GM12878 (cell line): ENCODE measurements at regions not wholly inside any gene's neighbourhood (a gene's known extent, or its start where the extent isn't known, plus 50 kb on each side); places are given as distances from the start of the nearest gene placed in this dataset.

Source experiments
- ATAC-seq: fragments of 200-7000 bp; cut with Tn5 transposase; 3 replicates; pipeline ENCODE4 v1.9.1; 2020; ENCODE audit warnings: mild to moderate bottlenecking, moderate library complexity
- BruUV-seq: library from RNA; stranded (reverse); fragments of 400-500 nt; replicated peaks from 2 replicates; lab custom pipeline; 2021; lab: Mats Ljungman, UMichigan
- CTCF ChIA-PET: fragments of 300-600 bp; sonication (Branson Sonifier 250); formaldehyde crosslinking; extraction: SDS; loops from one replicate; lab custom pipeline; 2021; ENCODE audit warnings: inconsistent platforms; lab: Yijun Ruan, JAX
- POLR2A ChIA-PET: fragments of 350-600 bp; formaldehyde crosslinking; extraction: SDS; loops from one replicate; lab custom pipeline; 2021; ENCODE audit warnings: inconsistent platforms; lab: Charles Lee
- RAD21 ChIA-PET: fragments of 300-600 bp; sonication (Branson Sonifier 250); formaldehyde crosslinking; loops from one replicate; lab custom pipeline; 2023; ENCODE audit warnings: antibody characterized with exemption; ENCODE audit not compliant: unreplicated experiment; lab: Charles Lee
- SMC1A ChIA-PET: fragments of 300-600 bp; sonication (Branson Sonifier 250); formaldehyde crosslinking; loops from one replicate; lab custom pipeline; 2023; ENCODE audit not compliant: unreplicated experiment, uncharacterized antibody; lab: Charles Lee
- DNase-seq: peaks from one replicate; pipeline ENCODE4 v3.0.0-alpha.2; 2011; ENCODE audit warnings: low read depth, low spot score
- FAIRE-seq: peaks from 3 replicates; lab custom pipeline; 2011; peaks lifted over from hg19 to GRCh38; lab: Jason Lieb, UNC
- H2AFZ ChIP-seq: 2 replicates; pipeline ENCODE4 v1.6.0; 2011; ENCODE audit warnings: low read depth, low read length, control low read depth; ENCODE audit not compliant: control insufficient read depth
- H3K27ac ChIP-seq: 2 replicates; pipeline ENCODE4 v1.5.1; 2011; ENCODE audit warnings: control low read depth; ENCODE audit not compliant: control insufficient read depth, insufficient read depth
- H3K27me3 ChIP-seq, 2 experiments: replicated peaks in 1 of 2; 2 replicates each; pipeline versions ENCODE4 v1.6.0 to v1.6.1; 2011; ENCODE audit warnings: low read length in 1 of 2; ENCODE audit not compliant: control insufficient read depth in 2 of 2, insufficient read depth in 2 of 2
- H3K36me3 ChIP-seq, 2 experiments: 2 replicates each; pipeline ENCODE4 v1.5.1; 2011; ENCODE audit warnings: low read length in 1 of 2; ENCODE audit not compliant: control insufficient read depth in 2 of 2, insufficient read depth in 2 of 2
- H3K4me1 ChIP-seq: 2 replicates; pipeline ENCODE4 v1.6.1; 2011; ENCODE audit warnings: mild to moderate bottlenecking, low read length, moderate library complexity, mixed read lengths; ENCODE audit not compliant: control insufficient read depth, insufficient read depth
- H3K4me2 ChIP-seq: 2 replicates; pipeline ENCODE4 v1.6.0; 2011; ENCODE audit warnings: control low read depth; ENCODE audit not compliant: control insufficient read depth, insufficient read depth
- H3K4me3 ChIP-seq: fragments of 200-600 bp; sonication (generic); 2 replicates; pipeline ENCODE4 v1.5.1; 2016
- H3K79me2 ChIP-seq: 2 replicates; pipeline ENCODE4 v1.6.0; 2011; ENCODE audit warnings: low read length; ENCODE audit not compliant: control insufficient read depth, insufficient read depth
- H3K9ac ChIP-seq: 2 replicates; pipeline ENCODE4 v1.8.0; 2011; ENCODE audit warnings: low read length, control low read depth, mixed read lengths; ENCODE audit not compliant: control insufficient read depth, insufficient read depth
- H3K9me3 ChIP-seq: replicated peaks from 3 replicates; pipeline ENCODE4 v1.5.1; 2011; ENCODE audit warnings: mild to moderate bottlenecking, low read length; ENCODE audit not compliant: control insufficient read depth, insufficient read depth
- H4K20me1 ChIP-seq: 2 replicates; pipeline ENCODE4 v1.6.0; 2011; ENCODE audit not compliant: control insufficient read depth, insufficient read depth
- DPF2 ChIP-seq: fragments of 450-650 bp; IDR thresholded peaks from 2 replicates; pipeline ENCODE4 v1.6.1; 2017; ENCODE audit warnings: mild to moderate bottlenecking
- FOXM1 ChIP-seq: IDR thresholded peaks from 2 replicates; pipeline ENCODE4 v1.6.1; 2012; ENCODE audit warnings: low read depth, mild to moderate bottlenecking, inconsistent platforms, low read length, moderate library complexity
- MEF2A ChIP-seq: IDR thresholded peaks from 2 replicates; pipeline ENCODE4 v1.6.1; 2011; ENCODE audit warnings: low read depth, mild to moderate bottlenecking, low read length, moderate library complexity; ENCODE audit not compliant: insufficient read depth
- NFIC ChIP-seq: IDR thresholded peaks from 2 replicates; pipeline ENCODE4 v1.6.1; 2012; ENCODE audit warnings: low read depth, mild to moderate bottlenecking, inconsistent platforms, low read length, moderate library complexity
- NFYB ChIP-seq: IDR thresholded peaks from 2 replicates; pipeline ENCODE4 v1.6.1; 2011; ENCODE audit warnings: low read depth, mild to moderate bottlenecking, low read length, improper control_type of control experiment, moderate library complexity; ENCODE audit not compliant: insufficient read depth
- PAX8 ChIP-seq: fragments of 450-650 bp; IDR thresholded peaks from 2 replicates; pipeline ENCODE4 v1.6.1; 2017; ENCODE audit warnings: mild to moderate bottlenecking, moderate library complexity
- RUNX3 ChIP-seq: IDR thresholded peaks from 2 replicates; pipeline ENCODE4 v1.6.1; 2012; ENCODE audit warnings: low read length, inconsistent platforms
- ZNF24 ChIP-seq: fragments of 450-650 bp; IDR thresholded peaks from 2 replicates; pipeline ENCODE4 v1.6.1; 2017; ENCODE audit warnings: antibody characterized with exemption, mild to moderate bottlenecking
- WGBS: methylation state at CpG from one replicate; pipeline ENCODE4 v1.1.6; 2016; ENCODE audit warnings: low lambda C conversion rate; ENCODE audit not compliant: insufficient replicate concordance, insufficient coverage; ENCODE audit errors: missing lambda C conversion rate; 5-methylcytosine and 5-hydroxymethylcytosine counted together
- in situ Hi-C: fragments of 300-500 bp; cut with MboI; formaldehyde crosslinking; loops from 9 replicates; pipeline ENCODE4 v1.14.3; 2018; ENCODE audit warnings: mixed read lengths
- intact Hi-C: fragments of 100-400 bp; cut with micrococcal nuclease; formaldehyde crosslinking; loops from one replicate; pipeline ENCODE4 v1.14.2; 2022; ENCODE audit not compliant: unreplicated experiment
- TF ChIP-seq, protein P1 (sequence below): IDR thresholded peaks from 2 replicates; pipeline ENCODE4 v1.6.1; 2012; ENCODE audit warnings: mild to moderate bottlenecking, low read depth, low read length

GRCh38 chr13:76634431-76635191 lies 251.6 kb downstream of the KCTD12 start:
- no peaks in the 10 kb centered on the region for H3K9me3 ChIP-seq
- CTCF ChIA-PET: no interaction called here
- H3K4me3 ChIP-seq: no peak overlapping the region
- H3K27ac ChIP-seq: no peak overlapping the region; the same call in 1 of the 2 replicates
- no TSS peak for BruUV-seq
- H3K79me2 ChIP-seq: no peaks in the 10 kb centered on the region
- 33% methylated on average over 6 of the region's 6 CpGs for WGBS
- RAD21 ChIA-PET: no interaction called here
- peaks cover 8% of the 10 kb centered on the region for H3K4me1 ChIP-seq
- DNase-seq: no peak
- intact Hi-C loops: no loop called here
- 0 out of 2 replicates have a peak overlapping the region, but pooled peaks have one; percentile 22 for H3K4me2 ChIP-seq
- in situ Hi-C loops: no loop called here
- H4K20me1 ChIP-seq: no peaks in the 10 kb centered on the region
- ATAC-seq: peak; percentile 59
- H2AFZ ChIP-seq: no peak overlapping the region
- no peak for FAIRE-seq
- SMC1A ChIA-PET: no interaction called here
- POLR2A ChIA-PET: no interaction called here
- no peaks in the 10 kb centered on the region for H3K36me3 ChIP-seq
- H3K9ac ChIP-seq: no peak overlapping the region
- H3K27me3 ChIP-seq: no peaks in the 10 kb centered on the region
- TF ChIP-seq DPF2: no peak
- TF ChIP-seq FOXM1: 0 out of 2 replicates have a peak, but pooled peaks have one; percentile 43
- TF ChIP-seq NFIC: peak; percentile 81; the same call in 1 of the 2 replicates
- TF ChIP-seq ZNF24: no peak
- TF ChIP-seq PAX8: no peak
- peak; percentile 81 for TF ChIP-seq RUNX3
- peak; percentile 79 for TF ChIP-seq MEF2A
- TF ChIP-seq, all 136 proteins: peak for 4

GRCh38 chr13:76632401-76633044 lies 253.7 kb downstream of the KCTD12 start:
- Histone ChIP-seq H3K36me3 (no peaks in the 10 kb centered on the region), H3K9me3 (no peaks in the 10 kb centered on the region), H3K27ac (no peak overlapping the region), H3K9ac (no peak overlapping the region), H2AFZ (no peak overlapping the region), H3K27me3 (no peaks in the 10 kb centered on the region), H3K4me2 (no peak overlapping the region), H4K20me1 (no peaks in the 10 kb centered on the region), H3K4me1 (peaks cover 8% of the 10 kb centered on the region), H3K4me3 (no peak overlapping the region), H3K79me2 (no peaks in the 10 kb centered on the region)
- in situ Hi-C loops (no loop called here), intact Hi-C loops (no loop called here)
- peak; percentile 69 for ATAC-seq
- FAIRE-seq: no peak
- ChIA-PET CTCF (no interaction called here), RAD21 (no interaction called here), SMC1A (no interaction called here), POLR2A (no interaction called here)
- 7% methylated on average over 3 of the region's 3 CpGs for WGBS
- BruUV-seq: no TSS peak
- TF ChIP-seq NFYB: no peak
- TF ChIP-seq, protein P1, sequence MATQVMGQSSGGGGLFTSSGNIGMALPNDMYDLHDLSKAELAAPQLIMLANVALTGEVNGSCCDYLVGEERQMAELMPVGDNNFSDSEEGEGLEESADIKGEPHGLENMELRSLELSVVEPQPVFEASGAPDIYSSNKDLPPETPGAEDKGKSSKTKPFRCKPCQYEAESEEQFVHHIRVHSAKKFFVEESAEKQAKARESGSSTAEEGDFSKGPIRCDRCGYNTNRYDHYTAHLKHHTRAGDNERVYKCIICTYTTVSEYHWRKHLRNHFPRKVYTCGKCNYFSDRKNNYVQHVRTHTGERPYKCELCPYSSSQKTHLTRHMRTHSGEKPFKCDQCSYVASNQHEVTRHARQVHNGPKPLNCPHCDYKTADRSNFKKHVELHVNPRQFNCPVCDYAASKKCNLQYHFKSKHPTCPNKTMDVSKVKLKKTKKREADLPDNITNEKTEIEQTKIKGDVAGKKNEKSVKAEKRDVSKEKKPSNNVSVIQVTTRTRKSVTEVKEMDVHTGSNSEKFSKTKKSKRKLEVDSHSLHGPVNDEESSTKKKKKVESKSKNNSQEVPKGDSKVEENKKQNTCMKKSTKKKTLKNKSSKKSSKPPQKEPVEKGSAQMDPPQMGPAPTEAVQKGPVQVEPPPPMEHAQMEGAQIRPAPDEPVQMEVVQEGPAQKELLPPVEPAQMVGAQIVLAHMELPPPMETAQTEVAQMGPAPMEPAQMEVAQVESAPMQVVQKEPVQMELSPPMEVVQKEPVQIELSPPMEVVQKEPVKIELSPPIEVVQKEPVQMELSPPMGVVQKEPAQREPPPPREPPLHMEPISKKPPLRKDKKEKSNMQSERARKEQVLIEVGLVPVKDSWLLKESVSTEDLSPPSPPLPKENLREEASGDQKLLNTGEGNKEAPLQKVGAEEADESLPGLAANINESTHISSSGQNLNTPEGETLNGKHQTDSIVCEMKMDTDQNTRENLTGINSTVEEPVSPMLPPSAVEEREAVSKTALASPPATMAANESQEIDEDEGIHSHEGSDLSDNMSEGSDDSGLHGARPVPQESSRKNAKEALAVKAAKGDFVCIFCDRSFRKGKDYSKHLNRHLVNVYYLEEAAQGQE: peak; percentile 81
- DNase-seq: no peak
